Right lobe of liver (tissue), 6 donors: ENCODE measurements at regions not wholly inside any gene's neighbourhood (a gene's known extent, or its start where the extent isn't known, plus 50 kb on each side); places are given as distances from the start of the nearest gene placed in this dataset.
"Not testable (repeated sequence)": the region's sequence is repeated elsewhere in the genome, so short reads cannot be mapped to it uniquely, and the experiment has no call there.

Source experiments
- ATAC-seq, 4 donors: fragments of 200-7000 bp; cut with Tn5 transposase; one replicate each; pipeline ENCODE4 v1.9.1; 2020; ENCODE audit warnings: mild to moderate bottlenecking in 4 of 4, moderate library complexity in 4 of 4
- DNase-seq, 3 donors: peaks; one replicate each; pipeline ENCODE4 v3.0.0-alpha.2; 2020
- H3K27ac ChIP-seq, 3 donors: fragments of 200-600 bp; one replicate each; pipeline ENCODE4 v1.8.0; 2022
- H3K27me3 ChIP-seq, 2 donors: fragments of 200-600 bp; one replicate each; pipeline ENCODE4 v1.8.0; 2022
- H3K36me3 ChIP-seq, 4 donors: fragments of 200-600 bp; sonication (generic) in 1 of 4; one replicate each; pipeline versions ENCODE4 v1.5.1 to v1.8.0; 2017 to 2022; ENCODE audit warnings: control low read depth in 1 of 4
- H3K4me1 ChIP-seq, 4 donors: fragments of 200-600 bp; sonication (generic) in 1 of 4; one replicate each; pipeline versions ENCODE4 v1.5.1 to v1.8.0; 2017 to 2022; ENCODE audit warnings: control low read depth in 1 of 4
- H3K4me3 ChIP-seq, 3 donors: fragments of 200-600 bp; one replicate each; pipeline ENCODE4 v1.8.0; 2022
- H3K9me3 ChIP-seq, 4 donors: fragments of 200-600 bp; sonication (generic) in 1 of 4; one replicate each; pipeline versions ENCODE4 v1.5.1 to v1.8.0; 2017 to 2022; ENCODE audit warnings: control low read depth in 1 of 4
- POLR2A ChIP-seq: fragments of 450-650 bp; IDR thresholded peaks from one replicate; pipeline ENCODE4 v1.6.1; 2017; ENCODE audit warnings: antibody characterized with exemption, mild to moderate bottlenecking
- WGBS: methylation state at CpG from one replicate; pipeline ENCODE4 v1.1.6; 2018; ENCODE audit warnings: low coverage, low lambda C conversion rate; ENCODE audit not compliant: insufficient coverage; ENCODE audit errors: missing lambda C conversion rate; 5-methylcytosine and 5-hydroxymethylcytosine counted together
- intact Hi-C, 2 donors: fragments of 100-400 bp; cut with DNase I; formaldehyde crosslinking; loops; one replicate each; pipeline versions ENCODE4 v1.11.2 to v1.14.1; 2022
- TF ChIP-seq, protein P1 (sequence below), 4 donors: fragments of 200-600 bp in 3 of 4; fragments of 450-650 bp in 1 of 4; IDR thresholded peaks; one replicate each; pipeline versions ENCODE4 v1.5.1 to v1.8.0; 2016 to 2022; ENCODE audit warnings: antibody characterized with exemption in 4 of 4, mild to moderate bottlenecking in 2 of 4
- donor health status: DM: no; HTN: yes; CAD: no.
- donor health status: DM: no; HTN: no; CAD: no.
- donor health status: DM: no; HTN: no; CAD: no.
- donor health status: DM: no; HTN: yes; CAD: no.
- donor health status: DM: no; HTN: yes; CAD: no.

DNA sequence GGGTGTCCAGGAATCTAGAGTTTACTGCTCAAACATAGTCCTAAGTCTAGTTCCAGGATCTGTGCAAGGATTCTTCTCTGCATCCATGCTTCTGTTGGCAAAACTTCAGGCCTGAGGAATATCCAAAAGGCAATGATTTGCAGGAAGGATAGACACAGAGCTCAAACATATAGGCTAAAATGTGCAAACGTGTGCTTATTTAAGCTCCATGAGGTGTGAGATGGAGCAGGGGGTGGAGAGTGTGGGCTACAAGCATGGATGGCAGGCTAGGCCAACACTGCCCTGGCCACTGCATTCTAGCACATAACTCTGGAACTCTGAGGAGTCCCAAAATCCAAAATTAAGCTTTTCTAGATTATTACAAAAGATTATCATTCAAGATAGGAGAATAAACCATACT lies 301.1 kb downstream of the PAX3 start:
- Histone ChIP-seq H3K27ac (no peak overlapping the region), H3K9me3 (no peaks in the 10 kb centered on the region), H3K4me1 (no peaks in the 10 kb centered on the region), H3K4me3 (no peak overlapping the region), H3K36me3 (no peaks in the 10 kb centered on the region), H3K27me3 (no peaks in the 10 kb centered on the region)
- intact Hi-C loops: no loop called here
- WGBS: 27% methylated on average over 1 of the region's 1 CpG
- ATAC-seq (no peak), DNase-seq (no peak)
- TF ChIP-seq POLR2A: no peak
- TF ChIP-seq, protein P1, sequence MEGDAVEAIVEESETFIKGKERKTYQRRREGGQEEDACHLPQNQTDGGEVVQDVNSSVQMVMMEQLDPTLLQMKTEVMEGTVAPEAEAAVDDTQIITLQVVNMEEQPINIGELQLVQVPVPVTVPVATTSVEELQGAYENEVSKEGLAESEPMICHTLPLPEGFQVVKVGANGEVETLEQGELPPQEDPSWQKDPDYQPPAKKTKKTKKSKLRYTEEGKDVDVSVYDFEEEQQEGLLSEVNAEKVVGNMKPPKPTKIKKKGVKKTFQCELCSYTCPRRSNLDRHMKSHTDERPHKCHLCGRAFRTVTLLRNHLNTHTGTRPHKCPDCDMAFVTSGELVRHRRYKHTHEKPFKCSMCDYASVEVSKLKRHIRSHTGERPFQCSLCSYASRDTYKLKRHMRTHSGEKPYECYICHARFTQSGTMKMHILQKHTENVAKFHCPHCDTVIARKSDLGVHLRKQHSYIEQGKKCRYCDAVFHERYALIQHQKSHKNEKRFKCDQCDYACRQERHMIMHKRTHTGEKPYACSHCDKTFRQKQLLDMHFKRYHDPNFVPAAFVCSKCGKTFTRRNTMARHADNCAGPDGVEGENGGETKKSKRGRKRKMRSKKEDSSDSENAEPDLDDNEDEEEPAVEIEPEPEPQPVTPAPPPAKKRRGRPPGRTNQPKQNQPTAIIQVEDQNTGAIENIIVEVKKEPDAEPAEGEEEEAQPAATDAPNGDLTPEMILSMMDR (IDR thresholded peaks at IDR 0.05): no peak

DNA sequence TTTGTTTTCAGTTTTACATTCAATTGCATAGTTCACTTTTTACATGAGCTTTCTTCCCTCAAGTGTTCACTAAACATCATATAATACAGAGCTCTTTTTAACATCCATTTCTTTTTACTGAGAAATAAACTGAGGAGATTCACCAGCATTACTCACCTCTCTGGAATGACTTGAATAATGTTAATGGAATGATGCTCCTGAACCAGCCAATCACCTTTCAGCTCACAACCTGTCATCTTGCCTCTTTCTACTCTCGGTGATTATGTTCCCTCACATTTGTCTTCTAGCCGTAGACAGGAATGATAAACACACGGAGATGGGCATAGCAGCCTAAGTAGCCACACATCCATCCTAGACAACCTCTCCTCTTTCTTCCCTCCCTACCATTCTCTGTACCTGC lies 301.7 kb downstream of the PAX3 start:
- ATAC-seq: no peak

DNA sequence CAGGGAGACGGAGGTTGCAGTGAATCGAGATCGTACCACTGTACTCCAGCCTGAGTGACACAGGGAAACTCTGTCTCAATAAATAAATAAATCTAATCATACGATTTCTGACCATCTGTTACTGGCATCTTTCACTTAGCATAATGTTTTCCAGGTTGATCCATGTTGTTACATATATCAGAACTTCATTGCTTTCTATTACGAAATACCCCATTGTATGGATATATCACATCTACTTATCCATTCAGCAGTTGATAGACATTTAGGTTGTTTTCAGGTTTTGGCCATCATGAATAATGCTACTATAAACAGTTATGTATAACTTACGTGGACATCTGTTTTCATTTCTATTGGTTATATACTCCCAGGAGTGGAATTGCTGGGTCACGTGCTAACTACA lies 303.9 kb downstream of the PAX3 start:
- DNase-seq (no peak), ATAC-seq (no peak)
- WGBS: 58% methylated on average over 7 of the region's 7 CpGs
- no peaks in the 10 kb centered on the region for H3K27me3 ChIP-seq
- intact Hi-C loops: no loop called here
- no peaks in the 10 kb centered on the region for H3K9me3 ChIP-seq
- no peaks in the 10 kb centered on the region for H3K4me1 ChIP-seq
- no peak overlapping the region for H3K4me3 ChIP-seq
- H3K36me3 ChIP-seq: no peaks in the 10 kb centered on the region
- H3K27ac ChIP-seq: no peak overlapping the region
- TF ChIP-seq, protein P1 (IDR thresholded peaks at IDR 0.05): no peak
- TF ChIP-seq POLR2A: no peak

More for the DNA sequence above, 301.7 kb downstream of the PAX3 start:
- H3K4me3 ChIP-seq: no peak overlapping the region
- no peaks in the 10 kb centered on the region for H3K9me3 ChIP-seq
- no peak for DNase-seq
- no peaks in the 10 kb centered on the region for H3K36me3 ChIP-seq
- 56% methylated on average over 3 of the region's 3 CpGs for WGBS
- intact Hi-C loops: no loop called here
- H3K27ac ChIP-seq: no peak overlapping the region
- H3K4me1 ChIP-seq: no peaks in the 10 kb centered on the region
- TF ChIP-seq, protein P1 (IDR thresholded peaks at IDR 0.05): no peak
- no peak for TF ChIP-seq POLR2A
- no peaks in the 10 kb centered on the region for H3K27me3 ChIP-seq

DNA sequence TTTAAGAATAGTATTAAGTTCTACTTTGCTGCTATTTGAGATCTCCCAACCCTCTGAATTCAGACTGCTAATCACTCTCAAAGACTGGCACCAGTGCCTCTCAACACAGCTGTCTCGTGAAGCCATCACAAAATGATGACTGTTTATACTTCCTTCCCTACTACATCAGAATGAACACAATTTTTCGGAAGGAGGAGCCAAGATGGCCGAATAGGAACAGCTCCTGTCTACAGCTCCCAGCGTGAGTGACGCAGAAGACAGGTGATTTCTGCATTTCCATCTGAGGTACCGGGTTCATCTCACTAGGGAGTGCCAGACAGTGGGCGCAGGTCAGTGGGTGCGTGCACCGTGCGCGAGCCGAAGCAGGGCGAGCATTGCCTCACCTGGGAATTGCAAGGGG lies 314.4 kb downstream of the PAX3 start:
- H3K4me1 ChIP-seq, DNase-seq, H3K9me3 ChIP-seq, intact Hi-C loops, H3K4me3 ChIP-seq, H3K36me3 ChIP-seq, H3K27ac ChIP-seq, H3K27me3 ChIP-seq, ATAC-seq: not testable (repeated sequence)
- WGBS: 76% methylated on average over 5 of the region's 13 CpGs

DNA sequence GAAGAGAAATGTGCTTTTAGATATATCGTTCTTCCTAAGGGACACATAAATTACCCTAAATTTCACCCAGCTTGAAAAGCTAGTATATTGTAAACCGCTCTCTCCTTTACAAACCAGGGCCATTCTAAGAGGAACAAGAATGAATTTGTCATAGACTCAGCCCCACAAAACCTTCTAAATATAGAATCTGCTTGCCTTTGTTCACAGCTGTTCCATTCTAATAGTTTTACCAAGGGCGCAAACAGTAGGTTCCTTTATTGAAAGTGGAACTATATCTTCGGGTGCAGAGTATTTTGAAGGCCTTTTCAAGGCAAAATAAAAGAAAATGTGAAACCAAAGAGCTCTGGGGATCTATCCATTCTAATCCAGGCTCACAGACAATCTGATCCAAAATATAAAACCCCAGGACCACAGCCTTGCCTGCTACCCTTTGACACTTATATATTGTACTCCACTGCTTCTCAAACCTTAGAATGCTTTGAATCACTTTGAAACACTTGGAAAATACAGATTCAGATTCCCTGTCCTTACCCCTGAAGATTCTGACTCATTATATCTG lies 316.8 kb downstream of the PAX3 start:
- Histone ChIP-seq H3K27ac (no peak overlapping the region), H3K9me3 (no peaks in the 10 kb centered on the region), H3K4me3 (no peak overlapping the region), H3K4me1 (no peaks in the 10 kb centered on the region), H3K36me3 (no peaks in the 10 kb centered on the region), H3K27me3 (no peaks in the 10 kb centered on the region)
- 64% methylated on average over 4 of the region's 4 CpGs for WGBS
- ATAC-seq (no peak), DNase-seq (no peak)
- intact Hi-C loops: no loop called here
- no peak for TF ChIP-seq POLR2A
- TF ChIP-seq, protein P1 (IDR thresholded peaks at IDR 0.05): no peak
